Liver (tissue), 8 donors: ENCODE measurements at regions not wholly inside any gene's neighbourhood (a gene's known extent, or its start where the extent isn't known, plus 50 kb on each side); places are given as distances from the start of the nearest gene placed in this dataset.
A peak's percentile ranks its signal among the peaks of the same experiment; 100 is the strongest.

Experiments used
- DNase-seq: peaks from one replicate; pipeline ENCODE4 v3.0.0-alpha.2; 2017; ENCODE audit warnings: low spot score
- H3K27ac ChIP-seq, 2 donors: one replicate each; pipeline ENCODE4 v1.7.0; 2013; ENCODE audit warnings: inconsistent platforms in 2 of 2, low read length in 2 of 2, control low read depth in 1 of 2, low read depth in 1 of 2, mild to moderate bottlenecking in 1 of 2
- H3K27me3 ChIP-seq, 4 donors: one replicate each; pipeline versions ENCODE4 v1.6.1 to v1.7.0; 2013; ENCODE audit warnings: low read length in 3 of 4, inconsistent platforms in 1 of 4, mild to moderate bottlenecking in 1 of 4, moderate library complexity in 1 of 4; ENCODE audit not compliant: control insufficient read depth in 4 of 4, insufficient read depth in 4 of 4
- H3K36me3 ChIP-seq, 4 donors: one replicate each; pipeline versions ENCODE4 v1.6.1 to v1.7.0; 2013; ENCODE audit warnings: low read length in 3 of 4, mild to moderate bottlenecking in 3 of 4, low read depth in 1 of 4, moderate library complexity in 1 of 4; ENCODE audit not compliant: control insufficient read depth in 4 of 4, insufficient read depth in 3 of 4
- H3K4me1 ChIP-seq, 4 donors: one replicate each; pipeline versions ENCODE4 v1.6.1 to v1.7.0; 2013; ENCODE audit warnings: low read length in 3 of 4, mild to moderate bottlenecking in 3 of 4, moderate library complexity in 1 of 4; ENCODE audit not compliant: control insufficient read depth in 4 of 4, insufficient read depth in 4 of 4
- H3K4me3 ChIP-seq, 3 donors: one replicate each; pipeline versions ENCODE4 v1.6.1 to v1.7.0; 2013; ENCODE audit warnings: low read length in 3 of 3, control low read depth in 1 of 3, low read depth in 1 of 3, mild to moderate bottlenecking in 1 of 3
- H3K9ac ChIP-seq, 2 donors: one replicate each; pipeline ENCODE4 v1.7.0; 2013; ENCODE audit warnings: low read length in 2 of 2, mild to moderate bottlenecking in 2 of 2, moderate library complexity in 2 of 2, control low read depth in 1 of 2, low read depth in 1 of 2
- H3K9me3 ChIP-seq, 4 donors: one replicate each; pipeline versions ENCODE4 v1.6.1 to v1.7.0; 2013; ENCODE audit warnings: low read length in 3 of 4; ENCODE audit not compliant: control insufficient read depth in 4 of 4
- EGR1 ChIP-seq, 2 donors: IDR thresholded peaks; 2 replicates each; pipeline ENCODE4 v1.6.1; 2016 to 2018; ENCODE audit warnings: antibody characterized with exemption in 2 of 2, low read depth in 2 of 2
- FOXA1 ChIP-seq: IDR thresholded peaks from 2 replicates; pipeline ENCODE4 v1.6.1; 2016; ENCODE audit warnings: antibody characterized with exemption
- GABPA ChIP-seq, 2 donors: IDR thresholded peaks in 1 of 2; conservative IDR thresholded peaks in 1 of 2; 2 replicates each; pipeline ENCODE4 v1.6.1; 2016; ENCODE audit warnings: antibody characterized with exemption in 2 of 2, mild to moderate bottlenecking in 1 of 2, moderate library complexity in 1 of 2
- HNF4A ChIP-seq, 2 donors: conservative IDR thresholded peaks; 2 replicates each; pipeline ENCODE4 v1.6.1; 2016; ENCODE audit warnings: antibody characterized with exemption in 2 of 2, mild to moderate bottlenecking in 2 of 2
- HNF4G ChIP-seq: IDR thresholded peaks from 2 replicates; pipeline ENCODE4 v1.6.1; 2016; ENCODE audit warnings: antibody characterized with exemption
- JUND ChIP-seq, 2 donors: IDR thresholded peaks; 2 replicates each; pipeline ENCODE4 v1.6.1; 2016; ENCODE audit warnings: antibody characterized with exemption in 2 of 2
- MAX ChIP-seq: IDR thresholded peaks from 2 replicates; pipeline ENCODE4 v1.6.1; 2016; ENCODE audit warnings: antibody characterized with exemption
- NR2F2 ChIP-seq: IDR thresholded peaks from 2 replicates; pipeline ENCODE4 v1.6.1; 2016; ENCODE audit warnings: antibody characterized with exemption
- RAD21 ChIP-seq, 2 donors: IDR thresholded peaks; 2 replicates each; pipeline ENCODE4 v1.6.1; 2016; ENCODE audit warnings: antibody characterized with exemption in 2 of 2, mild to moderate bottlenecking in 2 of 2
- RXRA ChIP-seq, 2 donors: IDR thresholded peaks; 2 replicates each; pipeline ENCODE4 v1.6.1; 2017 to 2018; ENCODE audit warnings: antibody characterized with exemption in 2 of 2, mild to moderate bottlenecking in 1 of 2
- SP1 ChIP-seq: IDR thresholded peaks from 2 replicates; pipeline ENCODE4 v1.6.1; 2018; ENCODE audit warnings: antibody characterized with exemption, mild to moderate bottlenecking
- YY1 ChIP-seq: IDR thresholded peaks from 2 replicates; pipeline ENCODE4 v1.6.1; 2016; ENCODE audit warnings: antibody characterized with exemption, mild to moderate bottlenecking
- ZBTB33 ChIP-seq: IDR thresholded peaks from 2 replicates; pipeline ENCODE4 v1.6.1; 2016; ENCODE audit warnings: antibody characterized with exemption
- WGBS: extraction: QIAGEN DNeasy Blood & Tissue Kit; methylation state at CpG from one replicate; pipeline ENCODE4 v1.1.7; 2013; 5-methylcytosine and 5-hydroxymethylcytosine counted together
- TF ChIP-seq, protein P1 (sequence below): IDR thresholded peaks from 2 replicates; pipeline ENCODE4 v1.6.1; 2016; ENCODE audit warnings: antibody characterized with exemption, mild to moderate bottlenecking
- TF ChIP-seq, protein P2 (sequence below): IDR thresholded peaks from 2 replicates; pipeline ENCODE4 v1.6.1; 2016; ENCODE audit warnings: antibody characterized with exemption
- TF ChIP-seq, protein P3 (sequence below): fragments of 150-350 bp; IDR thresholded peaks from 2 replicates; pipeline ENCODE4 v1.5.1; 2017; ENCODE audit warnings: improper control_type of control experiment, low read depth, low read length; ENCODE audit not compliant: missing input control
- donor health status: healthy.
- donor health status: healthy.
- donor health status: healthy.
- donor health status: healthy.
- donor health status: healthy.

- H3K4me3 ChIP-seq = no peak overlapping the region
- H3K4me1 ChIP-seq = no peaks in the 10 kb centered on the region
- no peak overlapping the region for H3K9ac ChIP-seq
- no peak for TF ChIP-seq HNF4G
- H3K27me3 ChIP-seq = no peaks in the 10 kb centered on the region
- H3K36me3 ChIP-seq = no peaks in the 10 kb centered on the region
- no peak for DNase-seq
- 88% methylated on average over 5 of the region's 5 CpGs for WGBS
- no peaks in the 10 kb centered on the region for H3K9me3 ChIP-seq
- H3K27ac ChIP-seq = no peak overlapping the region
Measured at GRCh38 chr12:76173756-76174155, 89.3 kb upstream of the NAP1L1 start.

GRCh38 chr12:76158518-76159321 lies 74.2 kb upstream of the NAP1L1 start:
- no peak overlapping the region for H3K4me3 ChIP-seq

More at GRCh38 chr12:76158518-76159321, 74.2 kb upstream of the NAP1L1 start:
- no peaks in the 10 kb centered on the region for H3K9me3 ChIP-seq
- DNase-seq = no peak
- TF ChIP-seq, protein P1, sequence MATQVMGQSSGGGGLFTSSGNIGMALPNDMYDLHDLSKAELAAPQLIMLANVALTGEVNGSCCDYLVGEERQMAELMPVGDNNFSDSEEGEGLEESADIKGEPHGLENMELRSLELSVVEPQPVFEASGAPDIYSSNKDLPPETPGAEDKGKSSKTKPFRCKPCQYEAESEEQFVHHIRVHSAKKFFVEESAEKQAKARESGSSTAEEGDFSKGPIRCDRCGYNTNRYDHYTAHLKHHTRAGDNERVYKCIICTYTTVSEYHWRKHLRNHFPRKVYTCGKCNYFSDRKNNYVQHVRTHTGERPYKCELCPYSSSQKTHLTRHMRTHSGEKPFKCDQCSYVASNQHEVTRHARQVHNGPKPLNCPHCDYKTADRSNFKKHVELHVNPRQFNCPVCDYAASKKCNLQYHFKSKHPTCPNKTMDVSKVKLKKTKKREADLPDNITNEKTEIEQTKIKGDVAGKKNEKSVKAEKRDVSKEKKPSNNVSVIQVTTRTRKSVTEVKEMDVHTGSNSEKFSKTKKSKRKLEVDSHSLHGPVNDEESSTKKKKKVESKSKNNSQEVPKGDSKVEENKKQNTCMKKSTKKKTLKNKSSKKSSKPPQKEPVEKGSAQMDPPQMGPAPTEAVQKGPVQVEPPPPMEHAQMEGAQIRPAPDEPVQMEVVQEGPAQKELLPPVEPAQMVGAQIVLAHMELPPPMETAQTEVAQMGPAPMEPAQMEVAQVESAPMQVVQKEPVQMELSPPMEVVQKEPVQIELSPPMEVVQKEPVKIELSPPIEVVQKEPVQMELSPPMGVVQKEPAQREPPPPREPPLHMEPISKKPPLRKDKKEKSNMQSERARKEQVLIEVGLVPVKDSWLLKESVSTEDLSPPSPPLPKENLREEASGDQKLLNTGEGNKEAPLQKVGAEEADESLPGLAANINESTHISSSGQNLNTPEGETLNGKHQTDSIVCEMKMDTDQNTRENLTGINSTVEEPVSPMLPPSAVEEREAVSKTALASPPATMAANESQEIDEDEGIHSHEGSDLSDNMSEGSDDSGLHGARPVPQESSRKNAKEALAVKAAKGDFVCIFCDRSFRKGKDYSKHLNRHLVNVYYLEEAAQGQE = no peak
- TF ChIP-seq RXRA (IDR thresholded peaks at IDR 0.05) (no peak), JUND (IDR thresholded peaks at IDR 0.05) (no peak), HNF4G (no peak), HNF4A (conservative IDR thresholded peaks at IDR 0.05) (no peak), NR2F2 (no peak), GABPA (IDR thresholded peaks at IDR 0.05 in 1 of 2, conservative IDR thresholded peaks at IDR 0.05 in 1 of 2) (no peak), YY1 (no peak), RAD21 (IDR thresholded peaks at IDR 0.05) (peak; percentile 74 to 83), ZBTB33 (no peak), MAX (no peak), SP1 (no peak), FOXA1 (no peak), EGR1 (IDR thresholded peaks at IDR 0.05; ENCODE audit: low read depth in 2 of 2) (no peak)
- TF ChIP-seq, protein P2, sequence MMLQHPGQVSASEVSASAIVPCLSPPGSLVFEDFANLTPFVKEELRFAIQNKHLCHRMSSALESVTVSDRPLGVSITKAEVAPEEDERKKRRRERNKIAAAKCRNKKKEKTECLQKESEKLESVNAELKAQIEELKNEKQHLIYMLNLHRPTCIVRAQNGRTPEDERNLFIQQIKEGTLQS = no peak
- TF ChIP-seq, protein P3, sequence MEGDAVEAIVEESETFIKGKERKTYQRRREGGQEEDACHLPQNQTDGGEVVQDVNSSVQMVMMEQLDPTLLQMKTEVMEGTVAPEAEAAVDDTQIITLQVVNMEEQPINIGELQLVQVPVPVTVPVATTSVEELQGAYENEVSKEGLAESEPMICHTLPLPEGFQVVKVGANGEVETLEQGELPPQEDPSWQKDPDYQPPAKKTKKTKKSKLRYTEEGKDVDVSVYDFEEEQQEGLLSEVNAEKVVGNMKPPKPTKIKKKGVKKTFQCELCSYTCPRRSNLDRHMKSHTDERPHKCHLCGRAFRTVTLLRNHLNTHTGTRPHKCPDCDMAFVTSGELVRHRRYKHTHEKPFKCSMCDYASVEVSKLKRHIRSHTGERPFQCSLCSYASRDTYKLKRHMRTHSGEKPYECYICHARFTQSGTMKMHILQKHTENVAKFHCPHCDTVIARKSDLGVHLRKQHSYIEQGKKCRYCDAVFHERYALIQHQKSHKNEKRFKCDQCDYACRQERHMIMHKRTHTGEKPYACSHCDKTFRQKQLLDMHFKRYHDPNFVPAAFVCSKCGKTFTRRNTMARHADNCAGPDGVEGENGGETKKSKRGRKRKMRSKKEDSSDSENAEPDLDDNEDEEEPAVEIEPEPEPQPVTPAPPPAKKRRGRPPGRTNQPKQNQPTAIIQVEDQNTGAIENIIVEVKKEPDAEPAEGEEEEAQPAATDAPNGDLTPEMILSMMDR = peak; percentile 56
- no peaks in the 10 kb centered on the region for H3K36me3 ChIP-seq
- no peak overlapping the region for H3K27ac ChIP-seq
- H3K9ac ChIP-seq = no peak overlapping the region
- WGBS = 55% methylated on average over 11 of the region's 11 CpGs
- peaks cover 0 to 3% (median 0%) of the 10 kb centered on the region in 4 donors for H3K4me1 ChIP-seq
- H3K27me3 ChIP-seq = no peaks in the 10 kb centered on the region
